ENCODE measurements at regions not wholly inside any gene's neighbourhood (a gene's known extent, or its start where the extent isn't known, plus 50 kb on each side); places are given as distances from the start of the nearest gene placed in this dataset.
A peak's percentile ranks its signal among the peaks of the same experiment; 100 is the strongest.

DNA sequence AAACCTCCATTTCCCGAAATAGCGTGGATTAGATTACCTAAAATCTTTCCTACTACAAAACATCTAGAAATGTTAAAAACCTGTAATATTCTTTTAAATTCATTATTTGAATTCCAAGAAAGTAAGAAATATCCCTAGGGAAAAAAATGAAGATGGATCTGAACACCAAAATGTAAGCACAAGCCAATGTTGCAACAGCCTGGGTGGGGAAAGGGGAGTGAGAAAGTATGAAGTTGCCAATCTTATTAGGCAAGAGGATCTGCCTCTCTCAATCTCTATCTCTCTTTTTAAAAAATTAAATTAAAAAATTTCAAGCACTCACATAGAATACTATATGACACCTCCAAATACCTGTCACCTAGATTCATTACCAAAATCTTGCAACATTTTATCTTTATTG is 74.9 kb upstream of the IRF2BP2 start:
- in situ Hi-C loops (cut with HindIII; ENCODE audit: low pct_unique_long_range_greater_than_20kb, low sequenced_read_pairs), result no loop called here
- no peak for DNase-seq (ENCODE audit: low read depth, low spot score)

DNA sequence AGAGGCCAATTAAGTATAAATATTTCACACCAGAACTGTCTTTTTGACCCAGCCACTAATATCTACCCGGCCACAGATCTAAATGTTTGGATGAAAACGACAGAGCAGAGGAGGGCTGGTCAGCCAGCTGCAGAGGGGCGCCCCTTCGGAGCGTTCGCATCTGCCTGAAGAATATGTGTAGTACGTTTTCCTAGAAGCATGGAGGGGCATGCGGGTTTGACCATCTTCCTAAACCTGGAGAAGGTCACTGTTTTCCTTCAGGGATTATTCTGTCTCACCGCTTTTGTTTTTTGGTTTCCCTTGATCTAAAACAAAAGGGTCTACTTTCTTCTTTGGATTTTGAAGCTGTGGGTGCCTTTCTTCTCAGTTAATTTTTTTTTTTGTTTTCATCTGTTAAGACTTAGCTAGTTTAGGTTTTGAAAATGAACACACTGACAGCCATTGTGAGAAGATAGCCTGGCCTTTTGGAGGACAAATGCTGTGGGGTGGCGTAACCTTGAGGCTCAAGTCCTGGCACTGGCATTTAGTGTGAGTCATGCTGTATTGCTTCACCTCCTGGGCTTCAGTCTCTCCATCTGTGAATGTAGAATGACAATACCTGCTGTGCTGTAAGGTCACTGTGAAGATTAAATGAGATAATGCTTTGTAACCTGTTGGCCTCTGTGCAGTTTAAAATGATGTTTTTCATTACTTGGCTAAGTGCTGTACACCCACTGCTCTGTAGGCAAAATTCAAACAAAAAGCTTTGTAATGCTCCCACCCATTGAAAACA is 74.1 kb upstream of the IRF2BP2 start:
- in situ Hi-C loops (cut with HindIII; ENCODE audit: low pct_unique_long_range_greater_than_20kb, low sequenced_read_pairs), result no loop called here
- DNase-seq (ENCODE audit: low read depth, low spot score), result peak; percentile 71

DNA sequence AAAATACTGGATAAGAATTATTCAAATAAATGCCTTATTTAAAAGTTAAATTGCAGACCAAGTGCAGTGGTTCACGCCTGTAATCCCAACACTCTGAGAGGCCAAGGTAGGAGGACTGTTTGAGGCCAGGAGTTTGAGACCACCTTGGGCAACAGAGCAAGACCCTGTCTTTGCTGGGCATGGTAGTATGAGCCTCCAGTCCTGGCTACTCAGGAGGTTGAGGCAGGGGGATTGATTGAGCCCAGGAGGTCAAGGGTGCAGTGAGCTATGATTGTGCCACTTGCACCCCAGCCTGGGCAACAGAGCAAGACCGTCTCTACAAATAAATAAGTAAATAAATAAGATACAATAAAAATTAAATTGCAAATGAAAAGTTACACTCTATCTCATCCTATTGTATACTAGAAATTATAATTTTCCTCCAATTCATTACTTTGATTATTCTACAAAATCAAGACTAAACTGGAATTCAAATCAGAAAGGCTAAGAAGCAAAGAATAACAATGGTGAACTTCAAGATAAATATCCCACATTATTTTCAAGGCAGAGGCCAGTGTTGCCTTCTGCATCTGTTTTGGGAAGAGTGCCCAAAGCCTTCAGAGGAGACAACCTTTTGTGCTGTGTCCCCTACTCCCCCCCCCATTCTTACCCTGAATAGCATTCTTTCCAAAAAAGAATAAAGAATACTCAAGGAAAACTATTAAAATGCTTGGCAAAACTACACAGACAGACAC is 73.3 kb upstream of the IRF2BP2 start:
- in situ Hi-C loops (cut with HindIII; ENCODE audit: low pct_unique_long_range_greater_than_20kb, low sequenced_read_pairs), result no loop called here

DNA sequence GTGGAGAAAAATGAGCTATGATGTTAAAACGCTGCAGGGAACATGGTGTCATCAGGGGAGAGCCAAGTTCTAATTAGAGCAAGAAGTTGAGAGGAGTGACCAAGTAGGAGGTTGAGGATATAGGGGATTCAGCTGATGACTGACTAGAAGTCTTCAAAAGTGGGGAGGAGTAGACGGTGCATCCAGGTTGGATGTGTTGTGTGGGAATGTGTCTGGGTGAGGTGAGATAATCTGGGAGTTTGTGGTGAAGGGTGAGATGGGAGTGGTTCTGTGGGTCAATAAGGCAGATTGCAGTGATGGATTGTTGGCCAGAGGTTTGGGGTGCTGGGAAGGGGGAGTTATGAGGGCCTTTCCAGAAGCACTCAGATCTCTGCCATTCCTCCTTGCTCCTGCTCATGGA is 72.0 kb upstream of the IRF2BP2 start:
- DNase-seq (ENCODE audit: low read depth, low spot score), result no peak
- in situ Hi-C loops (cut with HindIII; ENCODE audit: low pct_unique_long_range_greater_than_20kb, low sequenced_read_pairs), result no loop called here

More for the DNA sequence above, 73.3 kb upstream of the IRF2BP2 start:
- DNase-seq (ENCODE audit: low read depth, low spot score), result no peak

DNA sequence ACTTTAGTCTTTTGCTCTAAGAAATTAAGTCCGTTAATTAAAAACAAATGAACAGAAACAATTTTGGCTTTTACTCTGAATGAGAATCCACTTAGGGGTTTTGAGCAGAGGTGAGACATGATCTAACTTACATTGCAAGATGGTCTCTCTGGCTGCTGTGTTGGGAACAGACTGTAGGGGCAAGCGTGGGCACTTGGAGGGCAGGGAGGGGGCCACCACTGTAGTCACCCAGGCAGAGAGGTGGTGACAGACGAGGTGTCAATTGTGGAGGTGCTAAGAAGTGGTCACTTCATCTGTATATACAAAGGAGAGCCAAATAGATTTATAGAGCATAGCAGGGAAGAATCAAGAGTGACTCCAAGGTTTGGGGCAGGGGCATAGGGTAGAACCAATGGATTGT is 71.1 kb upstream of the IRF2BP2 start:
- in situ Hi-C loops (cut with HindIII; ENCODE audit: low pct_unique_long_range_greater_than_20kb, low sequenced_read_pairs), result no loop called here
- DNase-seq (ENCODE audit: low read depth, low spot score), result no peak

DNA sequence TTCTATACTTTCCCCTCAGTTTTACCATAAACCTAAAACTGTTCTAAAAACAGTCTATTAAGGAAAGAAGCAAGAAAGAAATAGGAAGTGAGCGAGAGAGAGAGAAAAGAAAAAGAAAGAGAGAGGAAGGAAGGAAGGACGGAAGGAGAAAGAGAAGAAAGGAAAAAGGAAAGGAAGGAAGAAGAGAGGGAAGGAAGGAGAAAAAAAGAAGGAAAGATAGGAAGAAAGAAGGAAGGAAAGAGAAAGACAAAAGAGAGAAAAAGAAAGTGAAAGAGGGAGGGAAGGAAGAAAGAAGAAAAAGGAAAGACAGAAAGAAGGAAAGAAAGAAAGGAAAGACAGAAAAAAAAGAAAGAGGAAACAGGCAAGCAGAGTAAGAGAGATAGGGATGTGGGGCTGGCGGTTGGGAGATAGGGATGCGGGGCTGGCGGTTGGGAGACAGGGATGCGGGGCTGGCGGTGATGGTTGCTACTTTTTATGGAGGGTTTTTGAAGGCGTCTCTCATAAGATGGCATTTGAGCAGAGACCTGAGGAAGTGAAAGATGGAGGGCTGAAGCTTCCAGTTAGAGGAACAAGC is 70.4 kb upstream of the IRF2BP2 start:
- in situ Hi-C loops (cut with HindIII; ENCODE audit: low pct_unique_long_range_greater_than_20kb, low sequenced_read_pairs), result no loop called here
- DNase-seq (ENCODE audit: low read depth, low spot score), result no peak

DNA sequence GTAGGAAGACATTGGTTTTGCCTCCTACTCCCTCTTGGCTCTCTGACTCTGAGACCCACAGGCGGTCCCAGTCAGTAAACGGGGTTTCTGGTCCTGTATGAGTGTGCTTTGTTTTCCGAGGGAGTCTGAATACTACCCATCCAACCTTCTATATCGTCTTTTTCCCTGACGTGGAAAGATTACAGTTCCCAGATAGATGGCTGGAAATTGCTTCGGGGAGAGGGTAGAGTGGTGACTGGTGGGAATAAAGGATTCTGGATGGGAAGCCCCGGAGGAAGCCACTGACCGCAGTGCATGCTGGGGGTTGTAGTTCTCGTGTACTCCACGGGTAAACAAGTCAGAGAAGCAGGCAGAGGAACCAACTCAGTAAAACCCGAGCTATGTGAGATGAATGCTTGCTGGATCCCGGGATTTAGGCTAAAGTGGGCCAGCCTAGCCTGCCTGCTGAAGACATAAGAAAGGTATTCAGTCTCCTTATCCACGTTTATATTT is 66.2 kb upstream of the IRF2BP2 start:
- in situ Hi-C loops (cut with HindIII; ENCODE audit: low pct_unique_long_range_greater_than_20kb, low sequenced_read_pairs), result no loop called here
- peak; percentile 84 for DNase-seq (ENCODE audit: low read depth, low spot score)

DNA sequence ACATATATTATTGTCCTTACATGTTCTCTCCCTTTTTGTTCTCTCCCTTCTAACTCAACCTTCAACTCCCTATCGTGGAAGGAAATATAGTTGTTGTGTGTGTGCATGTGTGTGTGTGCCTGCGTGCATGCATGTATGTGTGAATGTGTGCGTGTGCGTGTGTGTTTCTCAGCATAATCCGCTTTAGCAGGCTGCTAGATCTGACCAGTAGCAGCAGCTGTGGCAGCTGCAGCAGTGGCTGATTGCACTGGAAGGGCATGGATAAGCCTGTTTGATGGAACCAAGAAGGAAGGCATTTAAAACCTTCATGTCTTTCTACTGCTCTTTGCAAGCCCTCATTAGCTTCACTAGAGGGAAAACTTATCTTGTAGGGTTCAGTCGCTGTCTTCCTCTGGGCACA is 65.6 kb upstream of the IRF2BP2 start:
- DNase-seq (ENCODE audit: low read depth, low spot score), result no peak
- in situ Hi-C loops (cut with HindIII; ENCODE audit: low pct_unique_long_range_greater_than_20kb, low sequenced_read_pairs), result no loop called here

DNA sequence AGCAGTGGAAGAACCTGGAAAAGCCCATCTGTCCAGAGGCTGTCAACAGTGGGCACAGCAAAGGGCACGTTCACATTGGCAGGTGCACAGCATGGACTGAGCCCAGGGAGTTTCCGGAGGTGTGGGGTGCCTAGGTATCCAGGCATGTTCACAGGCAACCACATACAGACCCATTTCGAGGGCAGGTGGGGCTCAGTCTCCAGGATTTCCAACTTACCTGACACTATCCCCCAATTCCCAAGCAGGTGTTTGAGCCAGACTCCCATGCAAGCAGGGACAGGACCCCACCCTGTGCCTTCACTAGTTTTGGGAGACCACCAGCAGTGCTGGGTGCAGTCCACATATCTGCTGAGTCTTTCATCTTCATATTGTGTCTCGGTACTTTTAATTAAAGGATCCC is 65.0 kb upstream of the IRF2BP2 start:
- in situ Hi-C loops (cut with HindIII; ENCODE audit: low pct_unique_long_range_greater_than_20kb, low sequenced_read_pairs), result no loop called here
- no peak for DNase-seq (ENCODE audit: low read depth, low spot score)

DNA sequence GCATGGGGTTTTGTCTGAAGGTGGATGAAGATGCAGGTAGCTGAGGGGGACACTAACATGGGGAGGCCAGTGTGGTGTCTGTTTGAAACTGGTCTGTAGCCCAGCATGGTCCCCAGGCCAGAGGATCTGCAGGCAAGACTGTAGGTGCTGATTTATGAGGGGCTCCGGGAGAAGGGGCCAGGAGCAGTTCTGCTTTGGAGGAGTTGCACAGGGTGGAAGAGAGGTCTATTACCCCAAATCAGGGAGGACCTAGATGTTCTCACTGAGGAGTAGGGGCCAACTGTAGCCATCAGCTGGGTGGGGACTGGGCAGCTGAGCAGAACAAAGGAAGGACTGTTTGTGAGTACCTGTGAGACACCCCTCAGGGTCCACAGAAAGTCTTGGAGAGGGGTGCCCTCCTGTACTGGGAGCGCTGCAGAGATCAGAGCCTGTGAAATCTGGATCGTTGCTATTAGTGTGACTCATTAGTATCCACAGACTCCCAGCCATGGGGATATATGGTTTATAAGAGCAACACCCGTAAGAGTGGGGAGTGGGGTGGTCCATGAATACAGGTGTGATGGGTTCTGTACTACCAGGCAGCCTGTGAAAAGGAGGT is 64.3 kb upstream of the IRF2BP2 start:
- DNase-seq (ENCODE audit: low read depth, low spot score), result no peak
- in situ Hi-C loops (cut with HindIII; ENCODE audit: low pct_unique_long_range_greater_than_20kb, low sequenced_read_pairs), result no loop called here

DNA sequence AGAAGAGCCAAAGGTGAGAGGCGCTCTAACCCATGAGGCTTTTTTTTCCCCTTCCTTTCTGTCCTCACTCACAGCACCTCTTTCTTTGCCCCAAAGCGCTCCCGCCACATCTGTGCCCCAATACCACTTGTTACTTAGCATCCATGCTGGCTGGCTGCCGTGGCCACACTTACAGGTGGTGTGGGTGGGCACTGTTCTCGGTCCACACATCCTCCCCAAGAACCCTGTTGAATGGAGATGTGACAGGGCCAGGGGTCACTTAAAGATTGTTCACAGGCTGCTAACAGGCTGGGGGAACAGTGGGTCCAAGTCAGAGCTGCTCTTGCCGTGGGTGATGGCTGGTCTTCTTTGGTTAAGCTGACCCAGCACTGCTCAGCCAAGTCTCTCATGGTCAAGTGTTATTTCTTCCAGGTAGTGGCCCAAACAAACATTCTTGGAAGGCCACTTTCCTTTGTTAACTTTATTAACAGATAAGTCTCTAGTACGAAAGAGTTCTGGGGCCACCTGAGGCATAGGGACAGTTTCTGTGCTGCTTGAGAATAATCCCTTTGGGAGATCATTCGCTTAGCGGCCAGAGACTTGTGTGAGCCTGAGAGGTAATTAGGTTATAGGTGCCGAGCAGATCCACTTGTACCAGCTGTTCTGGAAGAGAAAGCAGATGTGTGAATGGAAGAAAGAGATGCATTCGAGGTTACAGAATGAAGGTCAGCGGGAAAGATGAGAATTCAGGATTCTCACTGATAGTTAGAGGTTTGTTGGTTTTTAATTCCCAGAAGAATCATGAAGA is 62.6 kb upstream of the IRF2BP2 start:
- no peak for DNase-seq (ENCODE audit: low read depth, low spot score)
- in situ Hi-C loops (cut with HindIII; ENCODE audit: low pct_unique_long_range_greater_than_20kb, low sequenced_read_pairs), result no loop called here

DNA sequence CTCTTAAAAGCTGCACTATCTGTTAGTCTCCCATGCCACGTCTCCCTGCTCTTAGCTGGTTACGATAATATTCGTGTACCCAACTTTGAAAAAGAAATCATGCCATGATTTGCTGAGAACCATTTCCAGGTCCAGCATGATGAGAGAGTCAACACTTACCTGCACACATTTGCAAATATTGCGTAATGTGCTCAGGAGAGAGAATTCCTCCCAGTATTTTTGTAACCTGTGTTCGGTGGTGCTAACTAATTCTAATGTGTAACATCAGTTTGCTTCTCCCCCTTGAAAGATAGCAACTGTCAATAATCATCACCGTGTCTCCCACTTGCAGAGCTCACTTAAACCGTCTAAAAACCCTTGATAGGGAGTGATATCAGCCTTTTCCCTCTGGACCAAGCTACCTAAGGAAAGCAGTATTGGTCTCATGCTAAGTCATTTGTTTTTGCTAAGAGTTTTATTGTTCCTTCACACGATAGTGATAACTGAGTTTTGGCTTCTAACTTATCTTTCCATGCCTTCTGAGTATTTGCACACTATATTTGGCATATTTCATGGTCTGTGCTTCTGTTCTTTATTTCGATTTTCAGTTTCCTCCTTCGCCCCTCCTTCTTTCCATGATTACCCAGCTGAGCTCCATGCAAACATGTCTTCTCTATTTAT is 61.1 kb upstream of the IRF2BP2 start:
- in situ Hi-C loops (cut with HindIII; ENCODE audit: low pct_unique_long_range_greater_than_20kb, low sequenced_read_pairs), result no loop called here

DNA sequence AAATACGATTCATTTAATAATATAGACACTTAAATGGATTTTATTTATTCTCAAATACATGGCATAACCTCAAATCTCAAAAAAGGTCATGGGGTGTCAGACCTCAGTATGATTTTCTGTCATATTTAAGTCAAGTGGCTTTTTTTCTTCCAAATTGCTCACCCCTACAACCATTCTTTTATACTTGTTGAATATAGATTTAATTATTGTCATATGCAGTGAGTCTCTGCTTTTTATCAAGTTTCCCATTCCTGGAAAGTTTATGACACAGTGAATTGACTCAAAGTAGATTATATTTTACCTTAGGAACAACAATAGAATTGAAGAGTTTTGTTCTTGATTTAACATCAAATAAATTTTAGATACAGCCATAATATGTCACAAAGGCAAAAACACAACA is 59.5 kb upstream of the IRF2BP2 start:
- in situ Hi-C loops (cut with HindIII; ENCODE audit: low pct_unique_long_range_greater_than_20kb, low sequenced_read_pairs), result no loop called here
- no peak for DNase-seq (ENCODE audit: low read depth, low spot score)

More for the DNA sequence above, 61.1 kb upstream of the IRF2BP2 start:
- DNase-seq (ENCODE audit: low read depth, low spot score), result no peak

DNA sequence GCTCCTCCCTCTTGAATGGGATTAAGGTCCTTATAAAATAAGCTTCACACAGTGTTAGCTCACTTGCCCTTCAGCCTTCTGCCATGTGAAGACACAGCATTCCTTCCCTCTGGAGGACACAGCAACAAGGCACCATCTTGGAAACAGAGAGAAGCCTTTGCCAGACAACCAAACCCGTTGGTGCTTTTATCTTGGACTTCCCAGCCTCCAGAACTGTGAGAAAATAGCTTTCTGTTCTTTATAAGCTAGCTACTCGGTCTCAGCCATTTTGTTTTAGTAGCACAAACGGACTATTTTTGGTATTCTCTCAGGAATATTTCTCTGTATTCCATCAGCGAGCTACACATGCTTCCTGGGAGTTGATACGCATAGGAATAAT is 58.6 kb upstream of the IRF2BP2 start:
- in situ Hi-C loops (cut with HindIII; ENCODE audit: low pct_unique_long_range_greater_than_20kb, low sequenced_read_pairs), result no loop called here

DNA sequence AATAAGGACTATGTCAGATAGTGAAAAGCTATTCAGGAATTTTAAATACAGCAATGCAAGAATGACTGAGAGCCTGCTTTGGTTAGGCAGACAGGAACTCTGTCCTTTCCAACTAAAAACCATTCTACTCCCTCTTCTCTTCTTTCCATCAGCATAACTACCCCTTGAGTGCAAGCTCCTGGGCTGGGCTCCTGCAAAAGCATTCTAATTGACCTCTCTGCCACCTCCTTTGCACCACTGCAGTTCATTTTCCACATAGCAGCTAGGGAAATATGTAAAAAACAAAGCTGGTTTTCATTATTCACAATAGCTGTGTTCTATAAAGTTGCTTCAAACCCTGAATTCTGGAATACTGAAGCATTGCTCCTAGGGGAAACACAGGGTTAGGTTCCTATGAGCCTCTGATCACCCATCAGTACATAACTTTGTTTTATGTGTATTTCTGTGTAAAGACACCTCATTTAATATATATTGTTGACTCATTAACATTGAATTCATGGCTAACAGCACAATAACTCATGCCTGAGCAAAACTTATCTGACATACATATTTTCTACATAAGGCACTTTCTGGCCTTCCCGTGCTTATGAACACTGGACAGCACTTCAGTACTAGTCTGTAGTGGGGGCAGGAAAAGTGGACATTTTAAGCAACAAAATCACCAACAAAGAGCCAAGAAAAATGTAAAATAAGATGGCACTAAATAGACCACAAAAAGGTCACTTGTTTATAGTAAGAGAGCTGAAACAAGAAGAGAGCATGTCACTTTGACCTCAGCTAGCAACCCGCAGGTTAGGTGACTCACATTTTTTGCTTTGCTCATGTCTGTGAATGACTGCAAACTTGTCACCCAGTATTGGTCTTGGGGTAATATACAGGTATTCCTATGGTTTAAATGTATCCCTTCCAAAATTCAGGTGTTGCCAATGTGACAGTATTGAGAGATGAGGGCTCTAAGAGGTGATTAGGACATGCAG is 57.9 kb upstream of the IRF2BP2 start:
- in situ Hi-C loops (cut with HindIII; ENCODE audit: low pct_unique_long_range_greater_than_20kb, low sequenced_read_pairs), result no loop called here
- DNase-seq (ENCODE audit: low read depth, low spot score), result no peak

More for the DNA sequence above, 58.6 kb upstream of the IRF2BP2 start:
- no peak for DNase-seq (ENCODE audit: low read depth, low spot score)

DNA sequence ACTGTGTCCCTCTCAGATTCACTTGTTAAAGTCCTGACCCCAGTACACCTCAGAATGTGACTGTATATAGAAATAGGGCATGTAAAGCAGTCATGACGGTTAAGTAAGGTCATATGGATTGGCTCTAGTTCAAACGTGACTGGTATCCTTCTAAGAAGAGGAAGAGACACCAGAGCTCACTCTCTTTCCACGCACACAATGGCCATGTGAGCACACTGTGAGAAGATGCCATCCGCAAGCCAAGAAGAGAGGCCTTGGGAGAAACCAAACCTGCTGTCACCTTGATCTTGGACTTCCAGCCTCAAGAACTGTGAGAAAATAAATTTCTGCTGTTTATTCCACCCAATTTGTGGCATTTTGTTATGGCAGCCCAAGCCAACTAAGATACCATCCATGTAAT is 56.8 kb upstream of the IRF2BP2 start:
- no peak for DNase-seq (ENCODE audit: low read depth, low spot score)
- in situ Hi-C loops (cut with HindIII; ENCODE audit: low pct_unique_long_range_greater_than_20kb, low sequenced_read_pairs), result no loop called here
